ENCODE measurements at regions not wholly inside any gene's neighbourhood (a gene's known extent, or its start where the extent isn't known, plus 50 kb on each side); places are given as distances from the start of the nearest gene placed in this dataset.

GRCh38 chr1:83034851-83035250 lies 964.1 kb downstream of the TTLL7 start:
- Histone ChIP-seq H3K27ac (no peak overlapping the region), H3K36me3 (no peaks in the 10 kb centered on the region), H3K4me3 (no peak overlapping the region), H3K4me1 (no peaks in the 10 kb centered on the region), H3K27me3 (no peaks in the 10 kb centered on the region), H3K9me3 (no peaks in the 10 kb centered on the region)
- no peak for ATAC-seq (ENCODE audit: low FRiP score in 2 of 2)
- no peak for DNase-seq
- TF ChIP-seq POLR2AphosphoS5 (IDR thresholded peaks at IDR 0.05) (no peak), POLR2A (IDR thresholded peaks at IDR 0.05) (no peak), EP300 (IDR thresholded peaks at IDR 0.05) (no peak)
- TF ChIP-seq, protein P1, sequence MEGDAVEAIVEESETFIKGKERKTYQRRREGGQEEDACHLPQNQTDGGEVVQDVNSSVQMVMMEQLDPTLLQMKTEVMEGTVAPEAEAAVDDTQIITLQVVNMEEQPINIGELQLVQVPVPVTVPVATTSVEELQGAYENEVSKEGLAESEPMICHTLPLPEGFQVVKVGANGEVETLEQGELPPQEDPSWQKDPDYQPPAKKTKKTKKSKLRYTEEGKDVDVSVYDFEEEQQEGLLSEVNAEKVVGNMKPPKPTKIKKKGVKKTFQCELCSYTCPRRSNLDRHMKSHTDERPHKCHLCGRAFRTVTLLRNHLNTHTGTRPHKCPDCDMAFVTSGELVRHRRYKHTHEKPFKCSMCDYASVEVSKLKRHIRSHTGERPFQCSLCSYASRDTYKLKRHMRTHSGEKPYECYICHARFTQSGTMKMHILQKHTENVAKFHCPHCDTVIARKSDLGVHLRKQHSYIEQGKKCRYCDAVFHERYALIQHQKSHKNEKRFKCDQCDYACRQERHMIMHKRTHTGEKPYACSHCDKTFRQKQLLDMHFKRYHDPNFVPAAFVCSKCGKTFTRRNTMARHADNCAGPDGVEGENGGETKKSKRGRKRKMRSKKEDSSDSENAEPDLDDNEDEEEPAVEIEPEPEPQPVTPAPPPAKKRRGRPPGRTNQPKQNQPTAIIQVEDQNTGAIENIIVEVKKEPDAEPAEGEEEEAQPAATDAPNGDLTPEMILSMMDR (IDR thresholded peaks at IDR 0.05) = no peak
- 89 to 94% methylated on average over 5 of the region's 5 CpGs for WGBS, 2 donors

GRCh38 chr1:83033682-83034081 lies 965.2 kb downstream of the TTLL7 start:
- Histone ChIP-seq H3K27me3 (no peaks in the 10 kb centered on the region), H3K9me3 (no peaks in the 10 kb centered on the region), H3K4me1 (no peaks in the 10 kb centered on the region), H3K27ac (no peak overlapping the region), H3K36me3 (no peaks in the 10 kb centered on the region), H3K4me3 (no peak overlapping the region)
- DNase-seq = no peak
- TF ChIP-seq EP300 (IDR thresholded peaks at IDR 0.05) = no peak
- TF ChIP-seq, protein P1 (IDR thresholded peaks at IDR 0.05) = no peak
- TF ChIP-seq POLR2A (IDR thresholded peaks at IDR 0.05) = no peak
- TF ChIP-seq POLR2AphosphoS5 (IDR thresholded peaks at IDR 0.05) = no peak
- ATAC-seq (ENCODE audit: low FRiP score in 2 of 2) = no peak

GRCh38 chr1:83029916-83030315 lies 969.0 kb downstream of the TTLL7 start:
- ATAC-seq (ENCODE audit: low FRiP score in 2 of 2) (no peak), DNase-seq (no peak)
- TF ChIP-seq, protein P1 (IDR thresholded peaks at IDR 0.05) = no peak
- TF ChIP-seq POLR2A (IDR thresholded peaks at IDR 0.05) (no peak), POLR2AphosphoS5 (IDR thresholded peaks at IDR 0.05) (no peak), EP300 (IDR thresholded peaks at IDR 0.05) (no peak)
- Histone ChIP-seq H3K27me3 (no peaks in the 10 kb centered on the region), H3K4me3 (no peak overlapping the region), H3K9me3 (no peaks in the 10 kb centered on the region), H3K27ac (no peak overlapping the region), H3K36me3 (no peaks in the 10 kb centered on the region), H3K4me1 (no peaks in the 10 kb centered on the region)

GRCh38 chr1:83029050-83029449 lies 969.9 kb downstream of the TTLL7 start:
- no peaks in the 10 kb centered on the region for H3K36me3 ChIP-seq
- no peaks in the 10 kb centered on the region for H3K27me3 ChIP-seq
- no peaks in the 10 kb centered on the region for H3K9me3 ChIP-seq
- TF ChIP-seq POLR2A (IDR thresholded peaks at IDR 0.05) (no peak), POLR2AphosphoS5 (IDR thresholded peaks at IDR 0.05) (no peak), EP300 (IDR thresholded peaks at IDR 0.05) (no peak)
- TF ChIP-seq, protein P1 (IDR thresholded peaks at IDR 0.05) = no peak
- no peak for ATAC-seq (ENCODE audit: low FRiP score in 2 of 2)
- H3K4me1 ChIP-seq = no peaks in the 10 kb centered on the region
- DNase-seq = no peak
- WGBS, 2 donors = 96% methylated on average over 3 of the region's 3 CpGs
- H3K27ac ChIP-seq = no peak overlapping the region
- no peak overlapping the region for H3K4me3 ChIP-seq

- H3K9me3 ChIP-seq = no peaks in the 10 kb centered on the region
- ATAC-seq (ENCODE audit: low FRiP score in 2 of 2) = no peak
- H3K4me1 ChIP-seq = no peaks in the 10 kb centered on the region
- H3K27ac ChIP-seq = no peak overlapping the region
- H3K27me3 ChIP-seq = no peaks in the 10 kb centered on the region
- TF ChIP-seq POLR2A (IDR thresholded peaks at IDR 0.05) = no peak
- TF ChIP-seq, protein P1 (IDR thresholded peaks at IDR 0.05) = no peak
- TF ChIP-seq POLR2AphosphoS5 (IDR thresholded peaks at IDR 0.05) = no peak
- TF ChIP-seq EP300 (IDR thresholded peaks at IDR 0.05) = no peak
- DNase-seq = no peak
- H3K4me3 ChIP-seq = no peak overlapping the region
- H3K36me3 ChIP-seq = no peaks in the 10 kb centered on the region
Observed at GRCh38 chr1:83028467-83028866, 970.5 kb downstream of the TTLL7 start.

All from upper lobe of left lung (tissue), 6 donors.